DMS53 (cell line): ENCODE measurements at regions not wholly inside any gene's neighbourhood (a gene's known extent, or its start where the extent isn't known, plus 50 kb on each side); places are given as distances from the start of the nearest gene placed in this dataset.
"Not testable (repeated sequence)": the region's sequence is repeated elsewhere in the genome, so short reads cannot be mapped to it uniquely, and the experiment has no call there.

ENCODE experiments used
- DNase-seq: peaks from one replicate; lab custom pipeline; 2025; lab: John Stamatoyannopoulos, UW

DNA sequence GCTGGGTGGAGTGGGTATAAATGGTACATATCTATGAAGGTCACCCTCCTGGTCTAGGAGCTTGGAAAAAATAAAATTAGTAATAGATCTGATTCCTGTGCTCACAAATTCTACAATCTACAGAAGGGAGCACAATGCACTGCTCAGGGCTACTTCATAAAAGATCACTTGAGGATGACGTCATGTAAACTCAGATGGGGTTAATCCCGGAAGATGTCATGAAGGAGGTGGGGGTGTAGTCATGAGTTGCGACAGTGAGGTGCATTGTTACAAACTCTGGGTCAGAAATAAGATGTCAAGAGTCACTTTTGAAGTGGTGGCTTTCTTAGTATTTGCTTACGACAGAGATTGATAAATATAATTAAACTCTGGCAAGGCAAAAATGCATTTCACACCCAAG lies 68.2 kb downstream of the LHX9 start:
- no peak for DNase-seq

DNA sequence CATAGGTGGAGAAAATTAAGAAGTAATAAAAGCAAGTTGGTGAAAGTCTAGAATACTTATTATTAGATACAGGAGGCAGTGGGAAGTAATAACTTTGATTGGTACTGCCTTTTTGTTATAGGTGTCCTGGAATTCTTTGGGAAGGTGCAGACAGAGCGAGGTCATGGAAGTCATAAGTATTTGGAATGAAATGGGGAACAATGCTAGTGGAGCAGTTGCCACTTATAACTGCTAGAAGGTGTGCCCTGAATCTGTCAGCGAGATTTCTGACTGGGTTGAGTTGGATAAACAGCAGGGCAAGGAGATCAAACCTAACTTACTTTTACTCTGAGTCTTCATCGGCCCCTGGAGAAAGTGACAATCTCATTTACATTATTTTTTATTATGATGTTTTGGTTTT lies 69.6 kb downstream of the LHX9 start:
- no peak for DNase-seq

DNA sequence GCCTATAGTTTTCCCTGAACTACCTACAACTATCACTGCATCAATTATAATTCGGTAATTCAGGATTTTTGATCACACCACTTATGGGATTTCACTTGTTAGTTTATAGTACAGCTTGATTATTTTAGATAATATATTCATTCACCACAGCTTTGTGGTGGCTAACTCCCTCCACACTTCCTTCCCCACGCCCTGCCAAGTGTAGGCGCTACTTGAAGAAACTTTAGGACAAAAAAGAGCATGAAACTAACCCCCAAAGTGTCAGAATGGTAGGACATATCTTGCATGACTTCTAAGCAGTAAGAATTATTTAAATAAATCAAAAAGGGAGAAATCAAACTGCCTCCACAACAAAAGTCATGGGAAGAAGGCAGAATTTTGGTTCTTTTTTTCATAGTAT lies 70.1 kb downstream of the LHX9 start:
- no peak for DNase-seq

DNA sequence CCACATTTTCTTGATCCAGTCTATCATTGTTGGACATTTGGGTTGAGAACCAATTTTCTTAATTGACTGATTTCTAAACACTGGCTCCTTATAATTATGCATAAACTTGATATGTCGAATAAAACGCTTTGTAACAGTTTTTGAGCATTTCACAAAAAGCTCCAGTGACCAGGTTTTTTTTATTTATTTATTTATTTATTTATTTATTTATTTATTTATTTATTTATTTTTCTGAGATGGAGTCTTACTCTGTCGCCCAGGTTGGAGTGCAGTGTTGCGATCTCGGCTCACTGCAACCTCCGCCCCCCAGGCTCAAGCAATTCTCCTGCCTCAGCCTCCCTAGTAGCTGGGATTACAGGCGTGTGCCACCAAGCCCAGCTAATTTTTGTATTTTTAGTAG lies 71.4 kb downstream of the LHX9 start:
- DNase-seq, result not testable (repeated sequence)

DNA sequence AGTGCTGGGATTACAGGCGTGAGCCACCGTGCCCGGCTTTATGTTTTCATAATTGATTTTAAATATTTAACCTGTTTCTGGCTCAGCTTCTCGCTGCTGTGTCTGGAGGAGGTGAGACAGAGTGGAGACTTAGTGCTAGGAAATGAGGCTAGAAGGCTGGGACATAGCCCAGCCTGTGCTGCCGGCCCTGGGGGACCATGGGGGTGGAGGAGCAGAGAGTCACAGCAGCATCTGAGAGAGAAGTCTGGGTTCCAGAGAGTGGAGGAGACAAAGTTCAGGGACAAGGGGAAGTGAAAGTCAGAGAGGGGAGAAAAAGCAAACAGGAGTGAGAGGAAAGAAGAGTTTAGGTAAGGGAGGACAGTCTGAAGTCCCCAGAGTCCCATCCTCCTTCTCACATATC lies 71.9 kb downstream of the LHX9 start:
- no peak for DNase-seq

DNA sequence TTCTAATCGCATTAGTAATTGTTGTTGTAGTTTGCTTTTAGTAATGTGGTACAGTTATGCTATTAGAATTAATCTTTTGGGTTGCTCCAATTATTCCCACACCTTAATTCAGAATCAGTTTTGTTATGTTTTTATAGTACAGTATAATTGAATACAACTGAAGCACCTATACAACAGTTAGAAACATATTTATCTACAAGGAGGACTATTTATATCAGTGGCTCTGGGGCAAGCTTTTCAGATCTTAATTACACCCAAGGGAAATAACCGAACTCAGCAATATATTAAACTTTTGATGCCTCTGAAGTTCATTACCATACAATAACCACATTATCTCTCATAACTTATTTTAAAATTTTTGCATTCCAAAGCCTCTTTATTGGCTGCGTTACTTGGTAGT lies 74.4 kb downstream of the LHX9 start:
- DNase-seq, result no peak

DNA sequence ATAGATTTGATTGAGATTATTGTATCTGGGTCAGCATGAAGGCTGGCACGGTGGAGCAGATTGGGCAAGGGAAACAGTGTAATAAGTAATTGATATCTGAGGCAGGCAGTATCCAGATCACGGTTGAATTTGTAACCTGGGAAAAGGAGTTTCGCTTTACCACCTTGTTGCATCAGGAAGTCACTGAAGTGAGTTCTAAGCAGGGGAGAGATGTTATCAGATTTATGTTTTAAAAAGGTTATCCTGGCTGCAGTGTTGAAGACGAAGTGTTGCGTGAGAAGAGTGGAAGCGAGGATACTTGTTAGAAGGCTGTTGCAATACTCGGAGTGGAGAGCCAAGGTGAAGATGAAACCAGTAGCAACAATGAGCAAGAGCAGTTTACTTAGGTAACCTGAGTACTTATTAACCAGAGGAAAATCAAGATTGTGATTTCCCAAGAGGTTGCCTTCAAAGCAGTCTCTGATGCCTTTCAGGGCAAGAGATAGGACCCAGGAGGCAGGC lies 77.8 kb downstream of the LHX9 start:
- peak; percentile 80 for DNase-seq

DNA sequence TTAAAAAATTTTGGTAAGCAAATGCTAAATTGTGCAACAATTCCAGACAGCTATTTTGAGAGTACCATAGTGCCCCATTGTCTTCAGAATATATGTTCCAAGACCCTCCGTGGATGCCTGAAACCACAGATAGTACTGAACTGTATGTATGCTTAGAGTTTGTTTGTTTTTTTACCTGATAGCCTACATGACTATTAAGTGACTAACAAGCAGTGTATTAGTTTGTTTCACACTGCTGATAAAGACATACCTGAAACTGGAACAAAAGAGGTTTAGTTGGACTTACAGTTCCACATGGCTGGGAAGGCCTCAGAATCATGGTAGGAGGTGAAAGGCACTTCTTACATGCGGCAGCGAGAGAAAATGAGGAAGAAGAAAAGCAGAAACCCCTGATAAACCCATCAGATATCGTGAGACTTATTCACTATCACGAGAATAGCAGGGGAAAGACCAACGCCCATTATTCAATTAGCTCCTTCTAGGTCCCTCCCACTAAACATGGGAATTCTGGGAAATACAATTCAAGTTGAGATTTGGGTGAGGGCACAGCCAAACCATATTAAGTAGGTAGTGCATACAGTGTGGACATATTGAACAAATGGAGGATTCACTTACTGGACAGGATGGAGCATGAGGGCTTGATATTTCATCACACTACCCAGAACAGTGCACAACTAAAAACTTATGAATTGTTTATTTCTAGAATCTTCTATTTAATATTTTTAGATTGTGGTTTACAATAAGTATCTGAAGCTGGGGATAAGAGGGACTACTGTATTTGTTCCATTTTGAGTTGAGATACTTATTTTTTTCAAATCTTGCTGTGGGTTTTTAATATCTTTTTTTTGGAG lies 78.5 kb downstream of the LHX9 start:
- DNase-seq, result peak; percentile 54

DNA sequence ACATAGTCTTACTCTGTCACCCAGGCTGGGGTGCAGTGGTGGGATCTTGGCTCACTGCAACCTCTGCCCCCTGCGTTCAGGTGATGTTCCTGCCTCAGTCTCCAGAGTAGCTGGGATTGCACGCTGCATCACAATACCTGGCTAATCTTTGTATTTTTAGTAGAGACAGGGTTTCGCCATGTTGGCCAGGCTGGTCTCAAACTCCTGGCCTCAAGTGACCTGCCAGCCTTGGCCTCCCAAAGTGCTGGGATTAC lies 79.0 kb downstream of the LHX9 start:
- DNase-seq, result not testable (repeated sequence)

DNA sequence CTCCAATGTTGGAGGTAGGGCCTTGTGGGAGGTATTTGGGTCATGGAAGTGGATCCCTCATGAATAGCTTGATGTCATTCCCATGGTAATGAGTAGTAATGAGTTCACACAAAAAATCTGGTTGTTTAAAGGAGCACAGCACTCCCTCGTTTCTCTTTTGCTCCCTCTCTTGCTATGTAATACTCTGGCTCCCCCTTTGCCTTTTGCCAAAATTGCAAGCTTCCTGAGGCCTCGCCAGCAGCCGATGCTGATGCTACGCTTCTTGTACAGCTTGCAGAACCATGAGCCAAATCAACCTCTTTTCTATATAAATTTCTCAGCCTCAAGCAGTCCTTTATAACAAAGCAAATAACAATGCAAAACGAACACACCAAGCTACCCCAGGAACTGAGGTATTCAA lies 80.9 kb downstream of the LHX9 start:
- peak; percentile 9 for DNase-seq

DNA sequence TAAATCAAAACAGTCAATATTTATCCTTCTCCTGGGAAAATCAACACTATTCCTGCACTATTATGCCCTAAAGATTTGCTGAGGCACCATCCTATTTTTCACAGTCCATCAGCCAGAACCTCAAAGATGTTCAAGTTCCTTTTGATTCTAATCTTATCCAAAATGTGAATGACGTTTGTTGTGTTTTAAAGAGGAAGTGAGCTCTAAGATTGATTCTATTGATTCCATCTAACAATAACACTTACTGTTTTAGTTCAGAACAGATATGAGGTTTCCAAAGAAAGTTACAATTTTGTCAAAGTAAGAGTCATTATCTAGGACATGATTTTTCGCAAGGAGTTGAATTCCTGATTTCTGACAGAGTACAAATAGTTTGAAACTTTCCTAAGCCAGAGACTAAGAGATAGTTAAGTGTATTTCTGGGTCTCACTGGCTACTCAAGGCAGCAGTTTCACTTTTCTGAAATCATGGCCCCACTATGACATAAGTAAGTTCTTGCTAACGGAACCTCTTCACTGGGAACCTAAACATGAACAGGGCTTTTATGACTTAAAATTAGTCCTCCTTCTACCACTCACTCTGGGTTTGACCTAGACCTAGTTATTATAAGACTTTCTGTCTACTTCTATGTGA lies 84.7 kb downstream of the LHX9 start:
- no peak for DNase-seq

DNA sequence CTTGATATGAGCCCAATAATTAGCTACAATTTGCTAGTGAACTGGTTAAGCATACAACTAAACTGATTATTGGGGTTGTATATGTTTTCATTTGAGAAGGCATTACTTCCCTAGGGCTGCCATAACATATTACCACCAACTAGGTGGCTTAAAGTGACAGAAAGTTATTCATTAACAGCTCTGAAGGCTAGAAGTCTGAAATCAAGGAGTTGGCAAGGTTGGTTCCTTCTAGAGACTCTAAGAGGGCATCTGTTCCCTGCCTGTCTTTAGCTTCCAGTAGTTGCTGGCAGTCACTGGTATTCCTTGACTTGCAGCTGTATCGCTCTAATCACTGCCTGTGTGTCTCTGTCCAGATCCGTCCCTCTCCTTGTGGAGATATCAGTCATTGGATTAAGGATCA lies 86.3 kb downstream of the LHX9 start:
- peak; percentile 45 for DNase-seq

DNA sequence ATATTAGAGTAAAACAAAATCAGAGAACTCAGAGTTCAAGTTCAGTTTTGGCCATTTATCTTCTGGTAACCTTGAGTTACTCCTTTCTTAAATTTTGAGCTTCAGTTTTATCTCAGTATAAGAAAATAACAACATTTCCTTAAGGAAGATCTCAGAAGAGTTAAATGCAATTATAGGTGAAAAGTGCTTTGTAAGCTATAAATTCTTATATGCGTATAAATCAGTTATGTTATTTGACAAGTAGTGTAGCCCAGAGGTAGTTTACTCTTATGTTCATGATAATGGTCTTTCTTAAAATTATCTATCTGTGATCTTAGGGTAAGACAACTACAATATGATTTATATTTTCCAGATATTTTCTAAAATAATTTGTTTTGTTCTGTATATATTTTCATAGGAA lies 89.8 kb downstream of the LHX9 start:
- DNase-seq, result no peak

DNA sequence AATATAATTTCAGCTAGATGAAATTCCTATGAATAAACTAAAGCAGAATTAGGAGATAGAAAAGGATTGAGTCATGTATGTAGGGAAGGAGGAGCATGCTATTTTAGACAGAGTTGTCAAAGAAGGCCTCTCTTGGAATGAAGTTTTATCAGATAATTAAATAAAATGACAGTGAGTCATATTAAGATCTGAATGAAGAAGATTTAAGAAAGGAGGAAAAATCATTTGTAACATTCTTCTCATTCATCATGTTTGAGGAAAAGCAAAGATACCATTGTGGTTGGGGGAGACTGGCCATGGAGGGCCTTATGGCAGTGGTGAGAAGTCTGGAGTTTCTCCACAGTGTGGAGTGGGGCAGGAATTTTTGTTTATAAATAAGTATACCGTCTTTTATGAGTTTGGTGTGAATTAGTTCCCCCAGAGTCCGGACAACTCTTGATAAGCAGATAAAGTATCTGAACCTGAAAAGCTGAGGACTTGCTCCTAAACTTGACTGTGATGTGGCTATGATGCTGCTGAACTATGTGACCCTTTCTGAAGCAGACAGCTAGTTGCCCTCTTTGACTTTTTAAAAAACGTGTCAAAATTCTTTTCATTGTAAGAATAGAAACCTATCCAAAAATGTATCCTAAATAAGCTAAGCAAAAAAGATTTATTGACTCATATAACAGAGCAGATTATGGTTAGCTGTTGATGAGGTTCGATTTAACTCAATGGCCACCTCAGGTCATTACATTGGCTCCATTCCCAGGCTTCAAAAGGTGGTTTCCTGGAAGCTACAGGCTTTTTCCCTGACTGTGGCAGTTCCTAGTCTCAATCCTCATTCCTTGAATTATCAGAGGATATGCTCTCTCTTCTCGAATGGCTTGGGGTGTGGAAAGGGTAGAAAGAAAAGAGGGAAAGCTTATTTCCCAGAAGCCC lies 90.8 kb downstream of the LHX9 start:
- no peak for DNase-seq

DNA sequence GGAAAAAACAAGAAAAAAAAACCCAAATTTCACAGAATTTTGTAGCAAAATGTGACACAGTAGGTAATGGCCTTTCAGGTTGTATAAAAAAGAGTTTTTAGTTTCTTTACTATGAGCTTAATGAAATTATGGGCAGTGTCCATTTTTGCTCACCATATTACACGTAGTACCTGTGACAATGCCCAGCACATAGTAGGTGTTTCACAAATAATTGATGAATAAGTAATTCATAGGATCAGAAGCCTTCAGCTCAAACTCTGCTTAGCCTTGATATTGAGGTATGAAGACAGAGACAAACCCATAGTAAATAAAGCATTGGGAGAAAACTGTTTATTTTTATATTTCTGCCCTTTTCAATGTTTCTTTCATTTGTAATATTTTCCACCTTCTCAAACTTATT lies 97.2 kb downstream of the LHX9 start:
- no peak for DNase-seq

DNA sequence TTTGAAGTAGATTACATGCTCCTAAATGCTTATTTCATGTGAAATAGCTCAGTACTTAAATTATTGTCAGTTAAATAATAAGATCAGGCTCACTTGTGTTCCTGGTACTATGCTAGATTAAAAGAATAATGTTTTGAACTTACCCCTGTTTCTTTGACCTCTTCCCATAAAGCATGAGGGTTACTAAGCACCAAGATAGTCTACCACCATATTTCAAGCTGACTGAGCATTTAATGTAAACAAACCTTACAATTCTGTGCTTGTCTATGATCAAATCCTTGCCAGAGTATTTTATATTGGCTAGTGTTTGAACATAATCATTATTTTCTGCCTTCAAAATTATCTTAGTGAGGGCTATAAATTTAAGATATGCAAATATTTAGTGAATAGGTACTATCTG lies 98.1 kb downstream of the LHX9 start:
- DNase-seq, result no peak

DNA sequence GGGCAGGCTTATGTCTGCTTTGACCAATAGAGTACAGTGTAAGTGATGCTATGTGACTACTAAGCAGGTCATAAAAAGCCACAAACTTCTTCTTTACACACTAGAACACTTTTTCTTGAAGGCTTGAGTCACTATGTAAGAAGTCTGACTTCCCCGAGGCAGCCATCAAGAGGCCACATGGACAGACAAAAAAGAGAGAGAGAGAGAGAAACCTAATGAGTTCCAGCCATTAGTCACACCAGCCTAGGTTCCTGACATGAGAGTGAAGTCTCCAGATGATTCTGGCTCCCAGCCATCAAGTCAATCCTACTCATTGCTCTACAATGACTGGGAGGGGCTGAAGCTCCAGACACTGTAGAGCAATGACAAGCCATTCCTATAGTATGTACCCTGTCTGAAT lies 101.4 kb downstream of the LHX9 start:
- DNase-seq, result peak; percentile 53

DNA sequence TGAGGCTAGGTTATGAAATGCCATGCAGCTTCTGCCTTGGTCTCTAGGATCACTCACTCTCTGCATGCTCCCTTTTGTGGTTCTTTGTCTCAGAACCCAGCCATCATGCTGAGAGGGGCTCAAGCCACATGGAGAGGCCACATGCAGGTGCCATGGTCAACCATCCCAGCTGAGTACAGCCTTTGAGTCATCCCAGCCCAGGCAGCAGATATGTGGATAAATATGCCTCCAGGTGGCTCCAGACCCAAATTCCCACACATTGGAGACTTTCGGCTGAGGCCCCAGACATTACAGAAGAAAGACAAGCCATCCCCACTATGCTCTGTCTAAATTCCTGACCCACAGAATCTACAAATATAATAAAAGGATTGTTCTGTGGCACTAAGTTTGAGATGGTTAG lies 102.0 kb downstream of the LHX9 start:
- DNase-seq, result no peak

DNA sequence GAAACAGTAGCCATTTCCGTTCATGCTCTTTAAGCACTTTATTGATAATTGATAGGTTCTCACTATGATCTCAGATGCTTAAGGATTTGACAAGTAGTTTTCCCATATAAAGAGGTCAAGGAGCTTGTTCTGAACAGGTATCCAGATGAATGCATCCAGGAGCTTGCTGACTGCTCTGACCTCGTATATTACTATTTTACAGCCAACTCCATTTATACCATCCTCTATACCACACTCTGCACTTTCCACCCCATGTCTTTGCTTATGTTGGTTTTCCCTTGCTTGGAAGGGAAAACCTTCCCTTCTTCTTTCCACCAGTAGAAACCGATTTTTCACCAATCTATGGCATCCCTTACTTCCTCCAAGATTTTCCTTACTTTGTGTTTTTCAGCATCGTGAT lies 107.2 kb downstream of the LHX9 start:
- DNase-seq, result no peak

DNA sequence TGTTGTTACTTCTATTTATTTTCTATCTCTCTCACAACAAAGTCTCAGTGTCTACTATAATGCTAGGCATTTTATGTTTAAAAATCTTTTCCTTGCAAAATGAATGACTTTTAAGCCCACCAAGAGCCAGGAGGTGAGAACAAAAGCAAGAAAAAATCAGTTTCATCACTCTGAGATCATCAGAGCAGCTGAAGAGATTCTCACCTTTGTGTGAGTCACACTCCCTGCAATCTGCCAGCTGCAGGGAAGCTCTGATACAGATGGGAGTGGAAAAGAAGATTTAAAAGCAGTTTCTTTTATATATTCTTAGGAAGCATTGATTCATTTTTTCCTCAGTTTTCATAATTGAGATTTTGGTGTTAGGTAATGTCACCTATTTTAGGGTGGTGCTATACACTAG lies 107.6 kb downstream of the LHX9 start:
- peak; percentile 78 for DNase-seq

DNA sequence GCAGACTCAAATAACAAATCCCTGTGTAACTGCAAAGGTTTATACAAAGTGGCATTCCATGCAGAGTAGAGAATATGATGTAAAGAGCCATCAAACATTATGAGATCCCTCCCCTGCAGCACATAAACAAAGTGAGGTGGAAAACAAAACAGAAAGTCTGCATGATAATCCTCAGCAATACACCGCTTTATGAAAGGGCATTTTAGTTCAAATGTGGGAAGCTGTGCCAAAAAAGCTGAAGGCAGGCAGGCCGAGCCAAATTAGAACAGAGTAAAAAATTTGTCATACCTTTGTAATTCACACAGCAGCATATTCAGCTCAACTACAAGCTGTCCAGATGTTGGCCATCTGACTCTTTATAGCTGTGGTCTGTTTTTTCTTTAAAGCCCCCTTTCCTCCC lies 113.5 kb downstream of the LHX9 start:
- no peak for DNase-seq

DNA sequence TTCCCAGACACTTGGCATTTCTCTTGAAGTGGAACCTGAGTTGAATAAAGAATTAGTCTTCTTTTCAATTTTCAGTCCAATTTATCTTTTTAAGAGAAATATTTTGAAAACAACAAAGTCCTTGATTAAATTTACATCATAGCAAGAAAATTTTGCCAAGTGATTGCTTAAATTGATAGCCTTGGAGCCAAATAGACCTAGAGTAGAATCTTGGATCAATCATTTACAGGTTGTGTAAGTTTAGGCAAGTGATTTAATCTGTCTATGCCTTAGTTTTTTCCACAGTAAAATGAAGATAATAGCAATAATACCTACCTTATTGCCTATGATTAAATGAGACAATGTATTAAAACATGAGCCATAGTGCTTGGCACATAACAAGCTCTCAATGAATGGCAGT lies 113.9 kb downstream of the LHX9 start:
- DNase-seq, result no peak

DNA sequence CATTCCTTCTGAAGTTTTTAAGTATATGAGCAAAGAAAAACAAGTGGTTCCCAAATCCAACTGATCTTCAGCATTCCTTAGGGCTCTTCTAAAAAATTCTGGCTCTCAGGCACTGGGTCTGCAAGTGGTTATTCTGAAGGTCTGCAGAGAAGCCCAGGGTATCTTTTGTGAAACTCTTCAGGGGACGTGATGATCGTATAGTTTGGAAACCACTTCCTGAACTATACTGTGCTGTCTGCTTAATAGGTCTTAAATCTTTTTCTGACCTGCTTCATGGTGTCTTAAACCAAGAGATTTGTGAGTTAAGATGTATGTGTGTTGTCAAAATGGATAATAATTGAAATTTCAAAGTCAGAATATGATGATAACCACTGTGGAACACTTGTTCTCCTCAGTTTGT lies 115.5 kb downstream of the LHX9 start:
- no peak for DNase-seq
